PFSK-1 (cell line): ENCODE measurements at regions not wholly inside any gene's neighbourhood (a gene's known extent, or its start where the extent isn't known, plus 50 kb on each side); places are given as distances from the start of the nearest gene placed in this dataset.

Experiments used
- FOXP2 ChIP-seq: optimal IDR thresholded peaks from 2 replicates; pipeline ENCODE3; 2011; ENCODE audit warnings: borderline replicate concordance, control low read depth, inconsistent platforms; ENCODE audit not compliant: insufficient read depth; ENCODE audit errors: extremely low read length, extremely low read depth
- POLR2AphosphoS5 ChIP-seq: IDR thresholded peaks from 2 replicates; pipeline ENCODE4 v1.6.1; 2012; ENCODE audit warnings: low read depth, mild to moderate bottlenecking, control low read depth, low read length, moderate library complexity
- SIN3A ChIP-seq: IDR thresholded peaks from 2 replicates; pipeline ENCODE4 v1.6.1; 2012; ENCODE audit warnings: mild to moderate bottlenecking, low read length, moderate library complexity, borderline replicate concordance; ENCODE audit not compliant: insufficient read depth
- TAF1 ChIP-seq: IDR thresholded peaks from 2 replicates; pipeline ENCODE4 v1.6.1; 2012; ENCODE audit warnings: low read length, control low read depth, borderline replicate concordance; ENCODE audit not compliant: insufficient read depth
- TF ChIP-seq, protein P1 (sequence below), 2 experiments: IDR thresholded peaks; 2 replicates each; pipeline versions ENCODE4 v1.6.1 to v1.8.0; 2011 to 2012; ENCODE audit warnings: low read depth in 2 of 2, low read length in 2 of 2, control low read depth in 1 of 2, inconsistent platforms in 1 of 2, mild to moderate bottlenecking in 1 of 2, moderate library complexity in 1 of 2; ENCODE audit not compliant: insufficient read depth in 1 of 2

DNA sequence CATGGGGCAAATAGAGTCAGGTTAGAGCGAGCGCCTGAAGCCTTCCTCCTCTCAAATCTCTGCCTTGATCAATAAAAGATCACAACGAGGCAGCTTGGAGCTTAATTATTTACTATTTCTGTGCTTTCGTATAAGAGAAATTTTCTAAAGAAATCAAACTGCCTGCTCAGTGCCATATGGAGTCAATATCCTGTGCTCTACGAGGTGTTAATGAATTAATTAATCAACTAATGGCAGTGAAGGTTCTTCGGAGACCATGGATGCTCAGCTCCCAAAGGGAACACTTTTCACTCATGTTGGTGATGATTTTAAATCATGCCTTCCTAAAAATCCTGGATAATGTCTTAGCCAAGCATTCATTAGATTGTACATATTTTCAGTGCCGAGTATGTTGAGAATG lies 153.5 kb upstream of the PPP2R3A start:
- TF ChIP-seq FOXP2 (no peak), TAF1 (no peak), POLR2AphosphoS5 (no peak), SIN3A (no peak)
- TF ChIP-seq, protein P1, sequence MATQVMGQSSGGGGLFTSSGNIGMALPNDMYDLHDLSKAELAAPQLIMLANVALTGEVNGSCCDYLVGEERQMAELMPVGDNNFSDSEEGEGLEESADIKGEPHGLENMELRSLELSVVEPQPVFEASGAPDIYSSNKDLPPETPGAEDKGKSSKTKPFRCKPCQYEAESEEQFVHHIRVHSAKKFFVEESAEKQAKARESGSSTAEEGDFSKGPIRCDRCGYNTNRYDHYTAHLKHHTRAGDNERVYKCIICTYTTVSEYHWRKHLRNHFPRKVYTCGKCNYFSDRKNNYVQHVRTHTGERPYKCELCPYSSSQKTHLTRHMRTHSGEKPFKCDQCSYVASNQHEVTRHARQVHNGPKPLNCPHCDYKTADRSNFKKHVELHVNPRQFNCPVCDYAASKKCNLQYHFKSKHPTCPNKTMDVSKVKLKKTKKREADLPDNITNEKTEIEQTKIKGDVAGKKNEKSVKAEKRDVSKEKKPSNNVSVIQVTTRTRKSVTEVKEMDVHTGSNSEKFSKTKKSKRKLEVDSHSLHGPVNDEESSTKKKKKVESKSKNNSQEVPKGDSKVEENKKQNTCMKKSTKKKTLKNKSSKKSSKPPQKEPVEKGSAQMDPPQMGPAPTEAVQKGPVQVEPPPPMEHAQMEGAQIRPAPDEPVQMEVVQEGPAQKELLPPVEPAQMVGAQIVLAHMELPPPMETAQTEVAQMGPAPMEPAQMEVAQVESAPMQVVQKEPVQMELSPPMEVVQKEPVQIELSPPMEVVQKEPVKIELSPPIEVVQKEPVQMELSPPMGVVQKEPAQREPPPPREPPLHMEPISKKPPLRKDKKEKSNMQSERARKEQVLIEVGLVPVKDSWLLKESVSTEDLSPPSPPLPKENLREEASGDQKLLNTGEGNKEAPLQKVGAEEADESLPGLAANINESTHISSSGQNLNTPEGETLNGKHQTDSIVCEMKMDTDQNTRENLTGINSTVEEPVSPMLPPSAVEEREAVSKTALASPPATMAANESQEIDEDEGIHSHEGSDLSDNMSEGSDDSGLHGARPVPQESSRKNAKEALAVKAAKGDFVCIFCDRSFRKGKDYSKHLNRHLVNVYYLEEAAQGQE (IDR thresholded peaks at IDR 0.05; ENCODE audit: insufficient read depth in 1 of 2, low read depth in 2 of 2, low read length in 2 of 2), result no peak

DNA sequence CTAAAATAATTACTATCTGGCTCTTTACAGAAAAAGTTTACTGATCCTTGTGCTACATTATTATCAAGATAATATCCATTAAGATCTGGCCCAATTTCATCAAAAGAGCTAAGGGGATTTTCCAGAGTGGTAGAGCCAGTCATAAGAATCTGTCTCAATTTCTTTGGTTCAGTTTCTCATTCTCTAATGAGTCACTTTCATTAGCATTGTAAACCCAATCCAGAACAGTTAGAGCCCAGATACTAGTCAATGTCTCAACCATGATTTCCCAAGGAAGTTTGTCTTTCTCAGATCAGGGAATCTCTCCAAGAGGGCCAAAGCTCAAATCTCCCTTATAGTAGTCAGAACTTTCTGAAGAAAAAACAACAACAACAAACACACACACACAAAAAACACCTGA lies 131.1 kb upstream of the PPP2R3A start:
- TF ChIP-seq, protein P1 (IDR thresholded peaks at IDR 0.05; ENCODE audit: insufficient read depth in 1 of 2, low read depth in 2 of 2, low read length in 2 of 2), result no peak
- TF ChIP-seq SIN3A (no peak), FOXP2 (no peak), TAF1 (no peak), POLR2AphosphoS5 (no peak)

DNA sequence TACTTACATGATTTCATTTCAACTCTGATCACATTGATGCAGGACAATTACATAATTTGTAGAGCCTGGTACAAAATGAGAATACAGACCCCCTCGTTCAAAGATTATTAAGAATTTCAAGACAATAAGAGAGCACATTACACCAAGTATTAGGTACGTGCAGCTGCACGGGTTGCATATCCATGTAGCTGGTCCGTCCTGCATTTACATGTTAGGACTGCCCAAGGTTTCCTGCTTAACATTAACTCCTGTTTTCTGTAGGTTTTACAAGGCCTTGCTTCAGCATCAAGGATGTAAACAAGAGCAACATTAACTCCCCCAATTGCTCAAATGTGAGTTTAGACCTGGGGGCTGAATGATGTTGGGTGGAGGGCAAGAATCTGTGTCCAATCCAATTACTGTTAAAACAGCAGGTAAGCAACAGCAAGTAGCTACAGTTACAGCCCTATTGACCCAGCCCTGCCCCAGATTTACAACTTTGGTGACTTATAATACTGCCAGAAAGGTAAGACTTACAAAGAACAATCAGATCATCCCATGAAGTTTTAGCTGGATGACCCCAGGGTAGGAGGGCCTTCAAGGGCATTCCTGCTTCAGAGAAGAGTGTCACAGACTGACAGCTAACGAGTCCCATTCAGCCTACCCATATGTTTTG lies 127.4 kb upstream of the PPP2R3A start:
- no peak for TF ChIP-seq TAF1
- TF ChIP-seq FOXP2, result no peak
- no peak for TF ChIP-seq POLR2AphosphoS5
- TF ChIP-seq, protein P1 (IDR thresholded peaks at IDR 0.05; ENCODE audit: insufficient read depth in 1 of 2, low read depth in 2 of 2, low read length in 2 of 2), result no peak
- no peak for TF ChIP-seq SIN3A

DNA sequence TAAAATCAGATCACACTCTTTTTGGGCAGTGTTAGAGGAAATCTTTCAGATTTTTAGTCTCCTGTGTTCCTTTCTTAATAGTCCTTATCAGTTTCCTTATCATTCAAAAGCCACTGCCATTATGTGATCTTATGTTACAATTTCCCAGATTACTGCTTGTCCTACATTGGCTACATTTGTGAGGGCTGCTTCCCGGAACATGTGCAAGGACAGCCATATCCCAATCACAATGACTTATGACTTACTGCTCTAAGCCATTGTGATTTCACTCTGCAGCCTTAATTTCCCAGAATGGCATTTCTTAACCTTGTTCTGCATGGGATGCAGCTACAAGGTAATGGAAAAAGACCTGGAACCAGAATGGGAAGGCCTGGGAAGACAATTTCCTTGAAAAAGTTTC lies 125.1 kb upstream of the PPP2R3A start:
- TF ChIP-seq POLR2AphosphoS5, result no peak
- TF ChIP-seq SIN3A, result no peak
- no peak for TF ChIP-seq FOXP2

DNA sequence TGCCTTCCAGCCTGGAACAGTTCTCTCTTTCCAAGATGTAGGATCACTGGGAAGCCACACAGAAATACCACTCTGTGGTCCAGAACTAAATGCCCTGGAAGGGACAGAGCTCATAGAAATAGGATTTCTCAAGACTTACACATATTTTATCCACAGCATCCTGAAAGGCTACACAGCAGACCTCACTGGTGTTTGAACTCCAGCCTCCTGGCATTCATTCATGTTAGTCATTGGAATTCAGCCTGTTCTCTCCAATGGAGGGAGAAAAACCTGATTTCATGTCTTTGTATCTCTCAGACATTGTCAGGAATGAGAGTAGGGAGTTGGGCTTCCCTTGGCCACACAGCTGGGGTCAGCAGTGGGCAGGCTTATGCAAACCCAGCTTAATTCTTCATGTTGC lies 121.1 kb upstream of the PPP2R3A start:
- TF ChIP-seq TAF1 (no peak), FOXP2 (no peak), POLR2AphosphoS5 (no peak), SIN3A (no peak)
- TF ChIP-seq, protein P1 (IDR thresholded peaks at IDR 0.05; ENCODE audit: insufficient read depth in 1 of 2, low read depth in 2 of 2, low read length in 2 of 2), result no peak
